Limb (tissue), 2 donors: ENCODE measurements at regions not wholly inside any gene's neighbourhood (a gene's known extent, or its start where the extent isn't known, plus 50 kb on each side); places are given as distances from the start of the nearest gene placed in this dataset.
"Not testable (repeated sequence)": the region's sequence is repeated elsewhere in the genome, so short reads cannot be mapped to it uniquely, and the experiment has no call there.

ENCODE experiments used
- DNase-seq, 2 donors: peaks; one replicate each; pipeline ENCODE4 v3.0.0-alpha.2; 2016; ENCODE audit errors: extremely low spot score in 2 of 2

DNA sequence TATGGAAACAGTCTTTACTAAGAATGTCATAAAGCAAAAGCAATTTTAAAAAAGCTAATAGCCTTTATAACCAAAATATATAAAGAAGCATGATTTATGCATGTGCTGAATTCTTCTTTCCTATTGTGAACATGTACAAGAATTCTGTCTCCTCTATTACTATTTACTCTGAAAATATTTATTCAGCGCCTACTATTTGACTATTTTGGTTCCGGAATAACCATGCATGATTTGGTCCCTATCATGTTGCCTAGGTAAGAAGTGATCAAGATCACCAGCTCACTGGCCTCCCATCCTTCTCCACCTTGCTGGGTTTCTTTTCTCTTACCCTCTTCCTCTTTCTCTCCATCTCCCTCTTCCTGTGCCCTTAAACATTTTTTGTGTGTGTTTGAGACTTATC lies 443.8 kb downstream of the SH3GL2 start:
- DNase-seq, result no peak

DNA sequence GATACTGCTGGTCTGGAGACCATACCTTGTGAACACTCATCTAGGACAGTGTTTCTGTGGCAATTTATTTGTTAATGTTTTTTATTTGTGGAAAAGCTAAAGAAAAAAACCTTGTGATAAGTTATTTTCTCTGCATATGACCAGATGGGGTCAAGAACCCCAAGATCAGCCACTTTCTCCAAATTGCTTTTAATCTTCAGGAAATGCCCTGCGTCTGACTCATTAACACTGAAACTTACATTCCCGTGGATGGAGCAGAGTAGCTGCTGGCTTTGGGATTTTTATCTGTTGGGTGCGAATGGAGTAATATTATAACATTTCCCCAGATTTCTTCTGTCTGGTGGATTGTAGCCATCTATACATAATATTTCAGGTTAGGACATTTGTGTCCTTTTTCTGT lies 444.5 kb downstream of the SH3GL2 start:
- no peak for DNase-seq

DNA sequence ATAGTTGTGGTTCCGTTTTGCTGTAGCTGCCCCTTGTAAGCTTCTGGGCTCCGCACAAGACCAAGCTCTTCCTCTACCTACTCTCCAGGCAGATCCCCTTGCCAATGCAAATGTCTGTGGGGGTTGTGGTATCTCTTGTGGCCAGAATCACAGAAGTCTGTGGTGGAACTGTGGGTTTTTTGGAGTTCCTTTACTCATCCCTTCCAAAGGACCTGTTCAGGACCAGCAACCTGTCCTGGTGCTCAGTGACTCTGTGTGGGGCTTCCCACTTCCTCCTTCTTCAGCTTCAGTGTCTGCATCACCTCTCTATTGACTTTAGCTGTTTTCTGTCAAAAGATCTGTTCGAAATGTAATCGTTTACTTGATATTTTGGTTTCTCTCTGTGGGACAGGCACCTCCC lies 441.3 kb upstream of the ADAMTSL1 start:
- no peak for DNase-seq

DNA sequence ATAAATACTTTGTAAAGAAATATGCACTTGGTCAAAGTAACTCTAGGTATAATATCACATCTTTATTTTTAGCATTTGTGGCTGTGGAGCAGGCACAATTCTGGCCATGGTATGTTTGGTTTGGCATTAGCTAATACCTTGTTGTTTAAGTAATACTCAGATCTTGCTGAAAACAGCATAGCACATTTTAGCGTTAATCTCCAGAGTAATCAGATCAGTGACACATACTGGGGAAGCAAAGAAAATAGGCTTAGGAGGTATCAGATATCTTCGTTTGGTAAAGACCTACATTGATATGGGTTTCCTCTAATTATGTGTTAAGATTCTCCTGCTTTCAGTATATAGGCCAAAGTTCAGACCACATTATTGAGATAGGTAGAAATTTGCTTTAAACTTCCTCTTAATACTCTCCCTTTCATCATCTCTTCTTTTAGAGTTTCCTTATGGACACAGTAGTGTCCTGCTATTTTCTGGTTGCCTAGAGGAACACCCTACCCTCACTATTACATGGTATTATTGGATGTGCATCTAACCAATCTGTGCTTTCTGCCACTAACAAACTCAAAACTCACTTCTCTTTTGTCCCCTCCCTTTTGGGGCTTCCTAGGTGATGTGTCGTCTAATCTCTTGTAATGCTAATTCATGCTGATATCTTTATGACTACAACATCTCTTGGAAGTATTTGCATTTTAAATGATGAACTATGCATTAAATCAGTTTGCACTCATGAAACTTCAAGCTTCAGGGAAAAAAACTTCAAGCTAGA lies 437.3 kb upstream of the ADAMTSL1 start:
- DNase-seq, result no peak

DNA sequence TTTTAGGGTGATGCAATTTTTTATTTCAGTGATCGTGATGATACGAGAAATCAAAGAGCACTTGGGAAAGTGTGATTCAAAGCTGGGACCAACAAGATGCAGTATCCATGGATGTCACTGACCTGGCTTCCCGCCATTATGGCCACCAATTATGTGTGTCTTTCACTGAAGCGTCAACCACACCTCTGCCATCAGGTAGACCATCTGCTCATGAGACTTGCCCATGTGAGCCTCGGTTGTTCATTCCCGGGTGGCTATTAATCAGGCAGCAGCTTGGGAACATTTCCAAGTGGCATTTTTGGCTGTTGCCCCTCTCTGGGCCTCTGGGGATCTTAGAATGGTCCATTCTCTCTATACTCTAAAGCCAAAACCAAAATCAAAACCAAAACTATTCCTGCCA lies 436.0 kb upstream of the ADAMTSL1 start:
- DNase-seq, result no peak

DNA sequence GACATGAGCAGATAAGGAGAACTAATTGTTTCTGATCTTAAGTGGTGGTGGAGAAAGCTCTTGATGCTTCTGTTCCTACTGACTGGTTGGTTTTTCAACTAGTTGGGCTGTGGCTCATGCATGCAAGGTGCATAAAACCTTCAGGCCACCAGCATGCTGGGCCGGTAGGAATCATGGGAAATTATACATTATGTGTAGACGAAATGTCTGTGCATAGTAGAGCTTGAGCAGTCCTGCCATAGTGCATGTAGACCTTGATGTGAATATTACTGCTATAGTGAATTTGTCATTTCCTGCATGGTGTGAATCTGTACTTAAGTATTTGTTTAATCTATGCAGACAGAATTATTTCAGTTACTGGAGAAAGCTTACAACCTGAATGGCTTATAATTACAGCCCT lies 433.6 kb upstream of the ADAMTSL1 start:
- DNase-seq, result no peak

DNA sequence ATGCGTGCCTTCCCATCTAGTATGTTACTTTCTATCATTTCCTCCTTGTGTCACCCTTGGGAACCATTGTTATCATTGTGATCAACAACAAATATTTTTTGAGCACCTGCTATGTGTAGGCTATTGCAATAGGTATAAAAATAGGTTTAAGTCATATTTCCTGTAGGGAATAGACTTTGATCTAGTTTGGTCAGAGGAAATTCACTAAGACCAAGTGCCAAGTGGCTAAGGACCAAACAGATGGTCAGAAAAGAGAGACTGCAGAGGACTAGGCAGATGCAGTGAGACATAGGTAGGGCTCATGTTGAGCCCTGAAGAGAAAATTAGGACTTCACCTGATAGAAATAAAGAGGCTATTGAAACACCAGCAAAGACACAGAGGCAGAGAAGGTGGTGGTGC lies 430.0 kb upstream of the ADAMTSL1 start:
- DNase-seq, result no peak

DNA sequence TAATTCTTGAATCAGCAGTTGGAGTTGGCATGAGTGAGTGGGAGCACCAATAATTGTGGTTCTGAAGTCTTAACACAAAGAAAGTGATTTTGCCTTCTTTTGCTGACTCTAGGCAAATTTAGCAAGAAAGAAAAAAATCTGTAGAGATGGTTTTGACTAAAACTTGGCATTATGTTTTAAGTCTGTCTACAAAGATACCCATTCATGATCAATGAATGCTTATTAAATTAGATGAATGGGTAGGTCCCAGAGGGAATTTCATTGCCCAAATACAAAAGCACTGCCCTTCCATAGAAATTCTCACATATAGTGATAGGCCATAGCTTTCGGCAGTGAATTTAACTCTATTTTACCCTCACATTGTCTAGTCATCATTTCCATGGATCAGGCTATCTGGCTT lies 428.6 kb upstream of the ADAMTSL1 start:
- no peak for DNase-seq

DNA sequence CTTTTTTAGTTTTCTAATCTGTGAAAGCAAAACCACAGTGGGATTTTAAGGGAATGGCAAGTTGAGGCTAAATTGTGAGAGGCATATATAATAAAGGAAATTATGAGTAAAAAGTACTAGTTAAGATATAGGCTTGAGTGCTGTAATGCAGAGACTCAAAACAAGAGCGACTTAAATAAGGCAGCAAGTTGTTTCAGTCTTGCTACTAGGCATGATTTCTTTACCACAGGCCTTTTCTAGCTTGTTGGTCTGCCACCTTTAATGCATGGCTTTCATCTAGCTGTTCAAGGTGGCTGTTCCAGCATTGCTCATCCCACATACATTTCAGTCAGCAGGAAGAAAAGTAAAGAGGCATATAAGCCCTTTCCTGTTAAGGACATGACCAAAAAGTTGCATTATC lies 427.9 kb upstream of the ADAMTSL1 start:
- DNase-seq, result no peak

DNA sequence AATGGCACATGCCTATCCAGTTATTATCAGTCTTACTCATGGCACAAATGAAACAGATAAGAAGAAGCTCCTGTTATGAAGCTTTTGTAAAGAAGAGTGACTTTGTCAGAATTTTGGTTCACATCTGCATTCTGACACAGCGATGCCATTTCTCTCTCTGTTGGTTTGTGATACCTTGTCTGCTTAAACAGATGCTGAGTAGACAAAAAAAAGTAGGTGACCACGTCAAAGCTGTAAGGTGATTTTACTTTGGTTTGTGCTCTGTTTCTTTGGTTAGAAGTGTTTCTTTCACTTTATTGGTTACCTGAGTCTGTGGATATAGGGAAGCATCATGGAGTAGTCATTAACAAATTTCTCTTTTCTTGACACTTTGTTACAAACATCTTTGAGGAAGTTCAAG lies 422.3 kb upstream of the ADAMTSL1 start:
- DNase-seq, result no peak

DNA sequence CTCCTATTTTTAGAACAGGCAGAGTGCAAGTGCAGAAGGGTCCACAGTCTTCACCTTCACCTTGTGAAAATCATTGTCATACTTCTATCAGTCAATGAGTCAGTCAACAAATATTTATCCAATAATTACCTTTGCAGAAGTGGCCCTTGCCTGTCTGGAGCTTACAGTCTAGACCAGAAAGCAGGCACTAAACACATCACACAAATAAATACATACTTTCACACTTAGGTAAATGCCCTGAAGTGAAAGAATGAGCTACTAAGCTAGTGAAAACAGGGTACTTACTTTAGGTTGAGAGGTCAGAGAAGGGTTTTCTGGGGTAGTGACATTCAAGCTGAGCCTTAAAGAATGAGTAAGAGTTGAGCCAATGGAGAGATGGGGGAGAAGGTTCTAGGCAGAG lies 421.9 kb upstream of the ADAMTSL1 start:
- no peak for DNase-seq

DNA sequence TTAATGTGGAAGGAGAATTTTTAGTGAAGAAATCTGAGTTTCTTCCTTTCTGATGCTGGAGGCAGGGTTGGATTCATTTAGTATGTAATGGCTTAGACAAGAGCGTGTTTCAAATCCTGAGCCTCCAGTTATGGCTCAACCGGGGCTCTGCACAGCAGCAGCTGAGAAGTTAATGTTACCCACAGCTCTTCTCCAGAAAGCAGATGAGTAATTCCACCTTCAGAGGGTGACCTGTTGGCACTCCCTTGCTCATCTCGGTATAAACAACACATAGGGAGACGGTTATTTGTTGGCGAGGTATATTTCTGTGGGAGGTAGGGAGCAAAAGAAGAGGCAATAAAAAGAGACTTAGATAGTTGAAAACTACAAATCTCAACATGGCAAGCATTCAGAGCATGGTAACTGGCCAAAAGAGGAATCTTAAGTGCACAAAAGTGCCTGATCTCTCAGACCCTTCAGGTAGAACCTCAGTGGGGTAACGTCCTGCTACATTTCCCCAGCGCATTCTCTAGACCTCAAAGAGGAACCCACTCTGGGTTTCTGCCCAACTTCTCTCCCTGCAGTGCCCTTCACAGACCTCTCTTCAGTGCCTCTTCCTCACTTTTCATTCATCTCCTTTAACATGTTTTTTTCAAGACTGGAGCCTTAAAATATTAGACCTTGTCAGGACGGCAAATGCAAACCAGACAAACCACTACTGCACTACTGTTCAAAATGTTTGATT lies 417.5 kb upstream of the ADAMTSL1 start:
- no peak for DNase-seq

DNA sequence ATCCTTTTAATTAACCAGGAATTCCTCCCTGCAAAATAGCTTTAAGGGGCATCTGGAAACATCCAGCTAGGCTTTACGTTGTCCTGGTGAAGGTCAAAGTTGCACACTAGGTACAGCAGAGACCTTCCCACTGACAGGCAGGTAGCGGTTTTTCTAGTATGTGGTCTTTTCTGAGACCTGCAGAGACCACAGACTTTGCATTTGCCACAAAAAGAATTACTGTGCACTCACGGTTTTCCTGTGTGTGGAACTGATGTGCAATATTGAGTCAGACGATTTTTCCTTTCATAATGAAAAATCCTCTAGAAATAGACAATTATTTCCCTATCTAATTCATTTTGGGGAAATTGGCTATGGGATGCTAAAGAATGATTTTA lies 417.0 kb upstream of the ADAMTSL1 start:
- no peak for DNase-seq

DNA sequence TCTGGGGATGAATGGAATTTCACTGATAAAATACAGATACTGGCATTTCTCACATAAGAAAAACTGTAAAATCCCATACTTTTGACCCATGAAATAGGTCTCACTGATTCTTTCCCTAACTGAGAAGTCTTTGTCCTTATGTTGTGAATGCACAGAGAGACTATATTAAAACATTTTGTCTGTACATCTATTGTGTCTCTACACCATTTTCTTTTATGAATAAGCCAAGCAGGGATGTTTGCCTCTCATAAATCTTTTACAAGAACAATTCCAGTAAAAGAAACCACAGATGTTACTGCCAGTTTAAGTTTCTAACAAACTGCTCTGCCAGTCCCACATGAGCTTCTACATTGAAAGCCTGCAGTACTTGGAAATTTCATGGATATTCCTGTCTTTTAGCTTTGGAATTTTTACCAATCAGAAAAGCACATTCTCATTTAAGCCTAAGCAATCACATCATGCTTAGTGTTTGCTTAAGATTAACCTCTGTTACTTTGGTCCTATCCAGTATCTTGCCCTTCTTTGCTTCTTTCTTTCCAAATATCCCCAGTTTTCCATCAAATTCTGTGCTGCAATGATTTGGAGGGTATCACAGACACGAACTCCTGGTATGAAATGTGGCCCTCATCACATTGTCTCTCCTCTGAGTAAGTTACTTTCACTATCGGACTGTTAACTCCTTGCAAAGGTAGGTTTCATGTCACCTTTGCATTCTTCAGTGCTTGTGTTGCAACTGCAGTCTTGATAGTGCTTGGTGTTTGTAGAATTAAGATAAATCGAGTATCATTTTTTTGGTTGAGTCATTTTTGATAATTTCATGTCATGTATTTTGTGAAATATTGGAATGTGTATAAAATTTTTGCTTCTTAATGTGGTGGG lies 415.1 kb upstream of the ADAMTSL1 start:
- no peak for DNase-seq

DNA sequence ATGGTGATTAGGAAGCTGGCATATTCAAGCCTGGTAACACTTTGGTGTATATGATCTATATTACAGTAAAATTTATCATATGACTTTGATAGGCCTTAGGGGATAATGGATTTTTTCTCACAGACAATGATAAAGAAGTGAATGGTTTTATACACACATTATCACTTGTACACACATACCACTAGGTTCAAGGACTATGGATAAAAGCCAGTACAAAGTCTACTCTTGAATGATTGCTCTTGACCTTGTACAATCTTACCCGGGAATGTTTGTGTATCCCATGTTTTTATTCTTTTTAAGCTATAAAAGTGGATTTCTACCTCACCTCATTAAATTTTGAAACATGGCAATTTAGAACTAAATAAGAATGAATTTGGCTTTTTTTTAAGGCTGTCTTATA lies 414.5 kb upstream of the ADAMTSL1 start:
- DNase-seq, result no peak

DNA sequence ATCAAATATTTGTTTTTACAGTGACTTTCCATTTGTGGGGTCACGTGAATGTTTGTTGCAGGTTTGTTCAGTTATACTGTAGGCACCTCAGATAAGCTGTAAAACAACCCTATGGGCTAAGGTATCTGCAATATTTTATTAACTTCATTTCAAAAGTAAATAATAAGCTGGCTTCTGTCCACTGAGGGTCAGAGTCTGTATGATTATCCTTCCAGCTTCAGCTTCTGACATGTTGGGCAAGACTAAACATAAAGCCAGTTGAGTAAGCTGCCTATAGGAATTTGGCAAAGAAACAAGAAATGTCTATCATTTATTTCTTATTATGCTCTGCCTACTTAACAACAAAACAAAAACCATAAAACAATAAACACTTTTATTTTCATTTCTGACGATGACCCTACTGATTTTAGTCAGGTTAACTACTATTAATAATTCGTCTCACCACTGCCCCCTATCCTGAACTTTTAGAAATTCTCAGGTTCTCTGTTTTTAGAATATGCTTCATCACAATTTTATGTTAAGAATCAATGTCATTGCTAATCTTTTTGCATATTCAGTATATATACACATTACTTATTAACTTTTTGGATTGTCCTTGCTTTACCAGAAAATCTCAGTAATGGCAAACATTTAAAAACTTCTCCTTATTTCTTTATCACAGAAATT lies 413.6 kb upstream of the ADAMTSL1 start:
- no peak for DNase-seq

DNA sequence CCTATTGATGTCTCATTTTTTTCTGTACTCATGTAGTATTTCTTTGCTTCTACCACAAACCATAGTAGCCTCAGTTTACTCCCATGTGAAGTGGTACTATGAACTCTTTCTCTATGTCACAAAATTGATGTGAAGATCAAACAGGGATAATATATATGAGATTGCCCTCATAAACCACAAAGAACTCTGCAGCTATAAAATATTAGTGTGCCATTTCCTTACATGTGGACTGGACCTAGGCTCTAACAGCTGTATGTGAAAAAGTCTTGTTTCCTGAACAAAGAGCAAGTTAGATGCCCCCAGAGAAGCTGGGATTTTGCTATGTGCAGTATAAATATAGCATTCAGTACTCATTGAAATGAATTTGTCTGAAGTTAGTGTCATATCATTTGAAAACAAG lies 412.6 kb upstream of the ADAMTSL1 start:
- DNase-seq, result no peak

DNA sequence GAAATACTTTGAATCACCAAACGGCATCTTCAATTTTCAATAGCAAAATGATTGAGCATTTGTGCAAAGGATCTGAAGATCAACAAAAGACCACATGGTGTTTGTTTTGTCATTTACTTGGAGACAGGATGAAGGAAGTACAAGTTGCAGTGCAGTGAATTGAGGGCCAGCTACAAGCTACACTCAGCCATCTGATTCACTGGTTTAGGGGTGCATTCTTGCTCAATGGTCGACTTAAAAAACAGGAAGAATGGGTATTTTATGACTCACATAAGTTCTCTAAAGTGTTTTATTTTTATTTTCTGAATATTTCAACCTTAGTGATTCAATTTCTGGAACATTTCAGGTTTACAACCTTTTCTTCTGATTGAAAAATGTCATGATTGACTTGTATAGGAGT lies 412.1 kb upstream of the ADAMTSL1 start:
- DNase-seq, result no peak

DNA sequence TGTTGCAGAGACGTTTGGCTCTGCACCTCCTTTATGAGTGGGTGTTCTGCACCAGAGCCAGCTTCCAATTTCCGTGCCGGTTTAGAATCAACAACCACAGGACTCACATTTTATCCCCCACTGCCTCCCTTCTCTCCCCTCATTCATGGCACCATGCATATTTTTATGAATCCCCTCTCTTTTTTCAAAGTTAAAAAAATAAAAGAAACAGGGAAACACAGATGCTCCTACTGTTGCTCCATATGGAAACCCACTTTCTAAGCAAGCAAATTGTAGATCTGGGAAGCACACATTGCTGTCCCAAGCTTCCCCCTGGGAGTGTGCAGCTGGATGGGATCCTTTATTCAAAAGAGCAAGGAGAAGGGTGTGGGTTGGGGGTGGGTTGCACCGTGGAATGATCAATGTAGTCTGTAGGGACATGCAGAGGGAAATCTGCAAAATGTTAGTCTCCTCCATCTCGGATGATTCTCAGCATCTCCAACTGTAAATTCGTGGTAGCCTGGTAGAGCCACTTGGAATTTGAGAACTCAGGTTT lies 410.0 kb upstream of the ADAMTSL1 start:
- DNase-seq, result no peak

DNA sequence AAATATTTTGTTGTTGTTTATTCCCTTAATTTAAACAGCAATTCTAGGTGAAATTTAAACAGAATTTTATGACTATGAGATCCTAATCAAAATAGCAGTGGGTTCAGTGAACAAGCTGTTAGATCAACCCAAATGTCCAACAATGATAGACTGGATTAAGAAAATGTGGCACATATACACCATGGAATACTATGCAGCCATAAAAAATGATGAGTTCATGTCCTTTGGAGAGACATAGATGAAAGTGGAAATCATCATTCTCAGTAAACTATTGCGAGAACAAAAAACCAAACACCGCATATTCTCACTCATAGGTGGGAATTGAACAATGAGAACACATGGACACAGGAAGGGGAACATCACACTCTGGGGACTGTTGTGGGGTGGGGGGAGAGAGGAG lies 407.3 kb upstream of the ADAMTSL1 start:
- not testable (repeated sequence) for DNase-seq

DNA sequence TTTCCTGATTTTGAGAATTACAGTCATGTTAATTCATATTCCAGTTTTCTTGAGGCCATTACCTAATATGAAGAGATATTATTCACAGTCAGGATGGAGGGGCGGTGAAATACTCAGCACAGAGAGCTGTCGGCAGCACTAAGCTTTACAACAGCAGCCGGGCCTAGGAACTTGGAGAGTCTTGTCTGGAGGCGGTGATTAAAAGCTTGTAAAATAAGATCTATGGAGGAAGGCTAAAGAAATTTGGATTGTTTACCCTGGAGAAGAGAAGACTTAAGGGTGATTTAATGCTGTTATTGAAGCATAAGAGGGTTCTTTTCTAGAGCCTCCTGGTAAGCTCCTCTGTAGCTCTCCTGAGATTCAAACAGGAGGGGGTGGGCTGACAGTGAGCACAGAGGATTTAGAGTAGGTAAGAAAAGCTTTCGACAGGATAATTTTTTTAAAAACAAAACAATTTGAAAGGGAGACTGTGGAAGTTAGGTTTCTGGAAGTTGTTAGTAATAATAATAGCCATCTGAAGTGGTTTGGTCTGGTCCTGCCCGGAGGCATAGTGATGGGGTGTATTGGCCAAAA lies 406.3 kb upstream of the ADAMTSL1 start:
- DNase-seq, result peak in 1 of 2 donors; percentile 30
